ENCODE measurements at regions not wholly inside any gene's neighbourhood (a gene's known extent, or its start where the extent isn't known, plus 50 kb on each side); places are given as distances from the start of the nearest gene placed in this dataset.

GRCh38 chr2:211027976-211028375, 471.6 kb downstream of the CPS1 start:
- DNase-seq (ENCODE audit: insufficient read length): no peak
- no peak for FAIRE-seq
- TF ChIP-seq TAF1 (IDR thresholded peaks at IDR 0.05; ENCODE audit: borderline replicate concordance, low read depth, low read length) (no peak), POLR2AphosphoS5 (IDR thresholded peaks at IDR 0.05; ENCODE audit: low read depth, low read length) (no peak), POLR2A (IDR thresholded peaks at IDR 0.05; ENCODE audit: low read depth, low read length) (no peak)

DNA sequence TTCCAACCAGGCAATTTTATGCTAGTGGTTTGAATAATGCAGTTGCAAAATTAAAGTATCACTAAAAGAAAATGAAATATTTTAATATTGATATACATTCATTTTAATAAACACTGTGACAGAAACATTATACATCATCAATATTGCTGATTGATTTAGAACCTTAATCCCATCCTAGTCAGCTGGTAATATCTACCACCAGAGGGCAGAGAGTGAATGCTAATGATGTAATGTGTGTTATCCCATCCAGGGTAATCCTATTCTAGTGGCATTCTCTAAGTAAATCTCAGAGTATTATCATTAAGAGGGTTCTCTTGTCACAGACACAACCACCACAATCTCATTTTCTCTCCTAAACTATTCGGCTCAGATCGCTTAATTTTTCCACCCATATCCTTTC, 477.4 kb downstream of the CPS1 start:
- no peak for FAIRE-seq
- DNase-seq (ENCODE audit: insufficient read length): no peak
- TF ChIP-seq POLR2AphosphoS5 (IDR thresholded peaks at IDR 0.05; ENCODE audit: low read depth, low read length) (no peak), POLR2A (IDR thresholded peaks at IDR 0.05; ENCODE audit: low read depth, low read length) (no peak)

DNA sequence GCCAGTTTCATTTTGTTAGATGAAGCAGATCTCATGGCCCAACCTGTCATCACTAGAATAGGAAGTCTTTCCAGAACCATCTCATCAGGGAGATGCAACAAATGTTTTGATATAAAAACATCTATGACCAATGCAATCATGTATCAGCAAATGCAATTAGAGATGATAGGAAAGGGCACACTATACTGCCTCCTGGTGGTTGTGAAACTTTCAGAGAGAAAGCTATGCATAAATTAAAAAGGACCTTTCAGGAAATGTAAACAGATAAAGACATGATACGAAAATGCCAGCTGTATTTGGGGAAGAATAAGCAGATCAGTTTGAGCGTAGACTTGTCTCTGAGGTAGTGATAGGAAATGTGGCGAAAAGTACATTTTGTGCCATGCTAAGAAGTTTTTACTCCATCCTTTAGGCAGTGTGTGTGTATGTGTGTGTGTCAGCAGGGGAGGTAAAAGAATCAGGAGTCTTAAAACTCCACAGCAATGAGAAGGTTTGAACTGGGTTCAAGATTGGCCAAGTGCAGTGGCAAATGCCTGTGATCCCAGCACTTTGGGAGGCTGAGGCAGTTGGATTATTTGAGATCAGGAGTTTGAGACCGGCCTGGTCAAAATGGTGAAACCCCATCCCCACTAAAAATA, 479.3 kb downstream of the CPS1 start:
- TF ChIP-seq POLR2A (IDR thresholded peaks at IDR 0.05; ENCODE audit: low read depth, low read length) (no peak), TAF1 (IDR thresholded peaks at IDR 0.05; ENCODE audit: borderline replicate concordance, low read depth, low read length) (no peak), POLR2AphosphoS5 (IDR thresholded peaks at IDR 0.05; ENCODE audit: low read depth, low read length) (no peak)
- FAIRE-seq (no peak), DNase-seq (ENCODE audit: insufficient read length) (no peak)

DNA sequence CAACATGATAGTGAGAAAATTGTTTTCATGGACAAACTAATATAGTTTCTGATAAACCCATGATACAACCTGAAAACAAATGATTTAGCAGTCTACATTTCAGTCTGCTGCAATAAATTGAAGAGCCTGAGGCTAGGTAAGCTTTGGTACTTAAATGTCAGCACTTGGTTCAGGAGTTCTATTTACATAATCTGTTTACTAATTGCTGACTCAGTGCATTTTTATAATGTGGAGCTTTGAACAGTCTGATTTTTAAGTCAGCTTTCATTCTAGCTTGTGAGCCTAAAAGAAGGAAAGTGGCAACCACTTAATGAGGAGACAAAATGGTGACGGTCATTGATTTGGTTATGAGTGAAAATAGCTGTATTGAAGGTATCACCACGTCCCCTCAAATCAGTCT, 488.6 kb downstream of the CPS1 start:
- no peak for DNase-seq (ENCODE audit: insufficient read length)
- FAIRE-seq: no peak
- TF ChIP-seq POLR2A (IDR thresholded peaks at IDR 0.05; ENCODE audit: low read depth, low read length) (no peak), TAF1 (IDR thresholded peaks at IDR 0.05; ENCODE audit: borderline replicate concordance, low read depth, low read length) (no peak), POLR2AphosphoS5 (IDR thresholded peaks at IDR 0.05; ENCODE audit: low read depth, low read length) (no peak)

DNA sequence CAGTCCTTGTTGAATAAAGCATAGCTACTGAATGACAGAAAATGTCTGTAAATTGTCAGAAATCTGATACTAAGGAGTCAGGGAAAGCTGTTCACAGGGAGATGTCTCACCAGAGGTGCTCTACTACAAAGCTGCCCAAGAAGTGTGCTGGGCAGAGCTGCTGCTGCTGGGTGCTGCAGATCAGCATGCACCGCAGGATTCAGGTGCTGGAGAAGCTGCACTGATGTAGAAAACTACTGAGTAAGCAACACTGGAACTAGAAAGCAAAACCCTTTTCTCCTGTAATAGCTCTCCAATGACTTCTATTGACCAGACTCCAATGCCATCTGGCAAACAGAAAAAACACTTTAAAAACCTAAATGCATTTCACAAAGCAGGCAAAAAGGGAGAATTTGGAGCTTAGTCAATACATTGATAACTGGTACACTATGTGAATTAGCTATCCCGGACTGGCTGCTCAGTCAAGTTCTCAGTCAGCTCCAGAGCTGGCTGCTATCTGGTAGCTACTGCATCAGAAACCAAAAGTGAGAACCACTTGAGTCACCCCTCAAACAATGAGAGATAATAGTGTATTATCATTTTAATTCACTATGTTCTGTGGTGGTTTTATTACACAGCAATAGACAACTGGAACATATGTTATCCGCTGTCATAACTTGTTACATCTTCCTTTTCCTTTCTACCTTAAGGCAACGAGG, 493.1 kb downstream of the CPS1 start:
- DNase-seq (ENCODE audit: insufficient read length) (no peak), FAIRE-seq (no peak)
- no peak for TF ChIP-seq TAF1 (IDR thresholded peaks at IDR 0.05; ENCODE audit: borderline replicate concordance, low read depth, low read length)
- no peak for TF ChIP-seq POLR2AphosphoS5 (IDR thresholded peaks at IDR 0.05; ENCODE audit: low read depth, low read length)
- no peak for TF ChIP-seq POLR2A (IDR thresholded peaks at IDR 0.05; ENCODE audit: low read depth, low read length)

DNA sequence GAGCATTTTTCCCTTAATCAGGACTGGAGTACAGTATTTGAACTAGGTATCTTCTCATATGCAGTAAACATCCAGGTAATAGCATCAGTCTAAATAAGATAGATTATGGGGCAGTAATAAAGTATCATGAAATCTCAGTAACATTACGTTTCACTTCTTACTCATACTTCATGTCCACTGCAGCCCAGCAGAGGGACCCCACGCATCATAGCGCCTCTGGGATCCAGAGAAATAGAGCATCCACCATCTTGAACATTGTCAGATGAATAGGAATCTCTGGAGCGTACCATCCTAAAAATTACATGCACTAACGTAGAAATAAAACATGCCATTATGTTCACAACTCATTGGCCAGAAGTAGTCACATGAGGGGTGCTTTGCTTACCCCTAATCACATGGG, 499.0 kb downstream of the CPS1 start:
- TF ChIP-seq POLR2A (IDR thresholded peaks at IDR 0.05; ENCODE audit: low read depth, low read length) (no peak), POLR2AphosphoS5 (IDR thresholded peaks at IDR 0.05; ENCODE audit: low read depth, low read length) (no peak), TAF1 (IDR thresholded peaks at IDR 0.05; ENCODE audit: borderline replicate concordance, low read depth, low read length) (no peak)
- DNase-seq (ENCODE audit: insufficient read length) (no peak), FAIRE-seq (no peak)

GRCh38 chr2:211061612-211062296, 505.4 kb downstream of the CPS1 start:
- TF ChIP-seq POLR2AphosphoS5 (IDR thresholded peaks at IDR 0.05; ENCODE audit: low read depth, low read length): no peak
- no peak for TF ChIP-seq TAF1 (IDR thresholded peaks at IDR 0.05; ENCODE audit: borderline replicate concordance, low read depth, low read length)
- TF ChIP-seq POLR2A (IDR thresholded peaks at IDR 0.05; ENCODE audit: low read depth, low read length): no peak
- FAIRE-seq: no peak

DNA sequence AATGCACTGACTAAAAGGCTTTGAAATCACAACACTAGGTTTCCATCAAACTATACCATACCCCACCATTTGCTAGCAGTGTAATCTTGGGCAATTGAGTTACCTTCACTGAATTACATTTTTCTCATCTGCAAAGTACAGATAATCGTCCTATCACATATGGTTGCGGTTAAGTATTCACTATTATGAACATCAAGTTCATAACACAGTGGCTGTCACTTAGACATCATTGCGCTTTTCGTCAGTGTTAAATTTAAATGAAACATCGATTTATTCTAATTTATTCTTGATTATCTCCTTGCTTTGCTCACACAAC, 505.9 kb downstream of the CPS1 start:
- FAIRE-seq (no peak), DNase-seq (ENCODE audit: insufficient read length) (no peak)
- TF ChIP-seq TAF1 (IDR thresholded peaks at IDR 0.05; ENCODE audit: borderline replicate concordance, low read depth, low read length) (no peak), POLR2AphosphoS5 (IDR thresholded peaks at IDR 0.05; ENCODE audit: low read depth, low read length) (no peak)

More at GRCh38 chr2:211061612-211062296, 505.4 kb downstream of the CPS1 start:
- DNase-seq (ENCODE audit: insufficient read length): no peak

GRCh38 chr2:211067029-211067428, 510.6 kb downstream of the CPS1 start:
- TF ChIP-seq POLR2A (IDR thresholded peaks at IDR 0.05; ENCODE audit: low read depth, low read length): no peak
- TF ChIP-seq TAF1 (IDR thresholded peaks at IDR 0.05; ENCODE audit: borderline replicate concordance, low read depth, low read length): no peak
- TF ChIP-seq POLR2AphosphoS5 (IDR thresholded peaks at IDR 0.05; ENCODE audit: low read depth, low read length): no peak
- no peak for DNase-seq (ENCODE audit: insufficient read length)
- no peak for FAIRE-seq

GRCh38 chr2:211068108-211068780, 511.8 kb downstream of the CPS1 start:
- FAIRE-seq (no peak), DNase-seq (ENCODE audit: insufficient read length) (no peak)
- TF ChIP-seq TAF1 (IDR thresholded peaks at IDR 0.05; ENCODE audit: borderline replicate concordance, low read depth, low read length): no peak
- no peak for TF ChIP-seq POLR2A (IDR thresholded peaks at IDR 0.05; ENCODE audit: low read depth, low read length)
- TF ChIP-seq POLR2AphosphoS5 (IDR thresholded peaks at IDR 0.05; ENCODE audit: low read depth, low read length): no peak

DNA sequence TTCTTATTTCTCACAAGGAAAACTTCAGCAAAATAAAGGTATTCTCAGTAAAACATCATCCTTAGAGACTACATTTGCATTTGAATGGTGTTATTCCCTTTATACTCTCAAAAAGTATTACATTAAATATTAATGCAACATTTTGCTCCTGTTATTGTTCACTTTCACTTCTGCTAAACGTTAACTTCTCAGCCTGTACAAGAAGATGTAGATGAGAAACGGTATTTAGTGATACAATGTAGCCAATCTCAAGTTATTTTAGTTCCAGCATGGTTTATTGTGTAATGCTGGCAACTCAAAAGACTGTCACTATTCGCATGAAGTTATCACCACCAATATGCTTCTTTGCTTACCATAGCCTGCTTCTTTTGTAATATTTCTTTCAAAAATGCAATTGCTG, 514.1 kb downstream of the CPS1 start:
- FAIRE-seq: no peak
- no peak for DNase-seq (ENCODE audit: insufficient read length)
- no peak for TF ChIP-seq POLR2AphosphoS5 (IDR thresholded peaks at IDR 0.05; ENCODE audit: low read depth, low read length)
- TF ChIP-seq POLR2A (IDR thresholded peaks at IDR 0.05; ENCODE audit: low read depth, low read length): no peak
- TF ChIP-seq TAF1 (IDR thresholded peaks at IDR 0.05; ENCODE audit: borderline replicate concordance, low read depth, low read length): no peak

Data from GM12892 (cell line).